RWPE1 (cell line): ENCODE measurements at regions not wholly inside any gene's neighbourhood (a gene's known extent, or its start where the extent isn't known, plus 50 kb on each side); places are given as distances from the start of the nearest gene placed in this dataset.

ENCODE experiments used
- CTCF ChIA-PET: fragments of 350-600 bp; sonication (Branson Sonifier 250); formaldehyde crosslinking; extraction: SDS; loops from one replicate; lab custom pipeline; 2021; lab: Yijun Ruan, JAX
- POLR2A ChIA-PET: fragments of 400-600 bp; formaldehyde crosslinking; extraction: SDS; loops from one replicate; lab custom pipeline; 2020; ENCODE audit warnings: antibody characterized with exemption; ENCODE audit not compliant: low non-redundant PET; lab: Yijun Ruan, JAX
- DNase-seq: peaks from one replicate; pipeline ENCODE4 v3.0.0; 2012; ENCODE audit warnings: low spot score
- H3K27ac ChIP-seq: fragments of 450-650 bp; 2 replicates; pipeline ENCODE4 v1.5.1; 2017
- TF ChIP-seq, protein P1 (sequence below): fragments of 450-650 bp; conservative IDR thresholded peaks from 2 replicates; pipeline ENCODE4 v1.5.1; 2017; ENCODE audit warnings: low read depth, mild to moderate bottlenecking

DNA sequence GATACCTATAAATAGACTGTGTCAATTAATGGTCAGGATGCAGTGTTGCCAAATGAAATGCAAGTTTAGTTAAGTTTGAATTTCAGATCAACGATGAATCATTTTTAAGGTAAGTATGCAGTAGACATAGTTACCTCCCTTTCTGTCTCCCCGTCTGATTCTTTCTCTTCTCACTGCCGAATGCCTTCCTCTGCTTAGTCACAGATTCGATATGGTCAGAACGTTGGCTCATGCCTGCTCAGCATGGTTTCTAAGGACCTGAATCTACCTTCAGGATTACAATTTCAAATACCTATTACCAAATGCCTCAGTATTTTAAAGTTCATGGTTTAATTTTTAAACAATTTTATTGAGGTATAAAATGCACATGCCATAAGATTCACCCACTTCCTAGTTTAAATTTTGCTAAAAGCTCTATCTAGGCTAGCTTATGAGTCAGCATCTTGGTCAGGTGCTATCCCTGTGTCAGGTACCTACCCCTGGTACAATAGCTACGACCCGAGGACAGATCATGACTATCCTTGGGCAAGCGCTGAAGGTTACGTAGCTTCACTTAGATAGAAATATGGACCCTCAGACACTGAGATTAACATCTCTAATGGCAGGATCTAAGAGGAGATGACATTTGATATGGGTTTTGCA lies 78.2 kb upstream of the SPON1 start:
- ChIA-PET CTCF (no interaction called here), POLR2A (no interaction called here)

DNA sequence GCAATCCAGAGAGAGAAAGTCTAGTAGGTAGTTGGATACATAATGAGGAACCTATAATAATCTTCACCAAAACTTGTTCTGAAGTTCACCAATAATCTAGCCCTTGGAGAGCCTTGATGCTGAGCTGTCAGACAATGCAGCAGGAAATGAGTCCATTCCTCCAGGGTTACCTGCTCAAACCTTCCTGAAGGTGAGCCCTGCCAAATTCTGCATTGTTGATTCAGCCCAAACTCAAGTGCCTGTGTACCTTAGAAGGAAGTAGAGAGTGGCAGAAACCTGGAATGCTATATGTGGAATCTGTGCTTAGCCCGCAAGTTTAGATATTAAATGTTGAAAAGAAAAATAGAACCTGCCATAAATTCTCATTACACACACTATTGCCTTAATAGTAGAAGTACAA lies 77.4 kb upstream of the SPON1 start:
- POLR2A ChIA-PET = no interaction called here
- TF ChIP-seq, protein P1, sequence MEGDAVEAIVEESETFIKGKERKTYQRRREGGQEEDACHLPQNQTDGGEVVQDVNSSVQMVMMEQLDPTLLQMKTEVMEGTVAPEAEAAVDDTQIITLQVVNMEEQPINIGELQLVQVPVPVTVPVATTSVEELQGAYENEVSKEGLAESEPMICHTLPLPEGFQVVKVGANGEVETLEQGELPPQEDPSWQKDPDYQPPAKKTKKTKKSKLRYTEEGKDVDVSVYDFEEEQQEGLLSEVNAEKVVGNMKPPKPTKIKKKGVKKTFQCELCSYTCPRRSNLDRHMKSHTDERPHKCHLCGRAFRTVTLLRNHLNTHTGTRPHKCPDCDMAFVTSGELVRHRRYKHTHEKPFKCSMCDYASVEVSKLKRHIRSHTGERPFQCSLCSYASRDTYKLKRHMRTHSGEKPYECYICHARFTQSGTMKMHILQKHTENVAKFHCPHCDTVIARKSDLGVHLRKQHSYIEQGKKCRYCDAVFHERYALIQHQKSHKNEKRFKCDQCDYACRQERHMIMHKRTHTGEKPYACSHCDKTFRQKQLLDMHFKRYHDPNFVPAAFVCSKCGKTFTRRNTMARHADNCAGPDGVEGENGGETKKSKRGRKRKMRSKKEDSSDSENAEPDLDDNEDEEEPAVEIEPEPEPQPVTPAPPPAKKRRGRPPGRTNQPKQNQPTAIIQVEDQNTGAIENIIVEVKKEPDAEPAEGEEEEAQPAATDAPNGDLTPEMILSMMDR = no peak
- CTCF ChIA-PET = interaction anchor here (0.6 kb wide), 1 partner anchor 14 kb away, joined by 3 read pairs; no protein-coding TSS in a partner anchor
- no peak for DNase-seq
- H3K27ac ChIP-seq = no peak overlapping the region

More for the DNA sequence above, 78.2 kb upstream of the SPON1 start:
- H3K27ac ChIP-seq = no peak overlapping the region
- peak; percentile 46 for DNase-seq
- TF ChIP-seq, protein P1 = no peak

DNA sequence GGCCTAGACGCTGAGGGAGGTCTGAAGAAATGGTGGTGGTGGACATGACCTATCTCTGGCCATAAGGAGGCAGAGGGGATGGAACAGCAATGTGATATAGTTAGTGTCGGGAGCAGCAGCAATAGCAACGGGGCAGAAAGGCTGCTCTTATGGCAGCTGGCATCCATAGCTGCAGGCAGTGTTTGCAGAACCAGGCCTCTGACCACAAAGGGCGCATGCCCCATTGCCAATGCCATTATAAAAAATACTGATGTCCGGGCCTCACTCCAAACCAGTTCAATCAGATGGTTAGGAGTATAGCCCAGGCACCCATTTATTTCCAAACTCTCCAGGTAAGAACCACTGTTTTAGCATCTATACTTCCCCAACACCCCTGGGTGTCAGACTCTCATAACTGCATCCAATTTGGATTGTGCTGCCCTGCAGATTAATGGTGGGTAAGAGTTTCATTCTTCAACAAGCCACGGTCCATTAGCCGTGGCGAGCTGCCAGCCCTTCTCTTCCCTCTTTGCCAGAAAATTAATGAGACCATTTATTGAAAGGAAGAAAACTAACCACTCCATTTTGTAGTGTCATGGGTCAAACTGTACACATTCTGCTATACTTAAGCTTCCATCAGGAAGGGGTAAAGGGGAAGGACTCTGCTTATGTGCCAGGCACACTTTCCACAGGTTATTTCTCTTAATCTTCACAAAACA lies 72.8 kb upstream of the SPON1 start:
- H3K27ac ChIP-seq = no peak overlapping the region
- TF ChIP-seq, protein P1 = no peak
- ChIA-PET POLR2A (no interaction called here), CTCF (no interaction called here)
- no peak for DNase-seq

DNA sequence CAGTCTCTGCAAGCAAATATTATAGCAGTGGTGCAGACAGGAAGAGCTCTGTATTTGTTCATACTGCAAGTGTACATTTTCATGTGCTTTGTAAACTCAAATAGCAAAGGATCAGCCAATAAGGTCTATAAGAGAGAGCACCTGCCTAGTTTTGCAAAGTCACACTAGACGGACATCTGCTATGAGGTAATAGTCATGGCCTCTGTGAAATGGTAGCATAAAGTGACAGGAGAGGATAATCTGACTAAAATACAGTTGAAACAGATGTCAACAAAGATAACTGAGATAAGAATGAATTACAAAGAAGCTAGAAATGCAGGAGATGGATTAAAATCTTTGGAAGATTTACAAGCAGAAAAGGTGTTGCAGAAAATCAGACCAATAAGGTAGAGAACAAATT lies 70.6 kb upstream of the SPON1 start:
- no peak for DNase-seq
- TF ChIP-seq, protein P1 = no peak
- ChIA-PET POLR2A (no interaction called here), CTCF (no interaction called here)
- H3K27ac ChIP-seq = no peak overlapping the region

DNA sequence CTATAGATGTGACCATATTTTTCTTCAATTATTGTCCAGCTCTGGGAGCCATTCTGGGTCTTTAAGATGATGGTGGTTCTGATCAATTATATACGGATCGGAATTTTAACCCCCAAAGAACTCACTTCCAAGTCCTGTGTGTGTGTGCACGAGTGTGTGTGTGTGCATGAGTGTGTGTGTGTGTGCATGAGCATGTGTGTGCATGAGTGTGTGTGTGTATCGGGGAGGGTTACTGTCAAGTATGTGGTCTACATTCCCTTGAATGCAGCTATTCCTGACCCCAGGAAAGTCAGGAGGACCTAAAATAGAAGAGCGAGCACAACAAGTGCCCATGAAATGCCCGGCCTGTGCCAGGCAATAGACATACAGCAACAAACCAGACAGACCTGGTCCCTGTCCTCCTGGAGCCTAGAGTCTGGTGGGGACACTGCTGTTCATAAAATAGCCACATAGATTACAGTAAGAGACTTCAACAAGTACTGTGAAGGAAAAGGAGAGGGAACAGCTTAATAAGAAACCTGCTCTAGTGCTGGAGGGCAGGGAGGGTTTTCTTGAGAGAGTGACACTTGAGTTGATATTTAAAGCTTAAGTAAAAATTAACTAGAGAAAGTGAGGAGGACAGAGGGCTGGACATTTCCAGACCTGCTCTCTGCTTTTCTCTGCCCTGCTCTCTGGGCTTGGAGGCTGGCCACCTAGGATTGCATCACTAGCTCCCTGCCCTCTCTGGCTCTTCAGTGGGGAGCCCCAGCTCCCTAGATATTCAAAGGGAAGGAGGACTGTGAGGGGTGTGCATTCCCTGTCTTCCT lies 66.1 kb upstream of the SPON1 start:
- TF ChIP-seq, protein P1 = no peak
- CTCF ChIA-PET = interaction anchor here (0.5 kb wide), 1 partner anchor 29 kb away, joined by 5 read pairs; no protein-coding TSS in a partner anchor
- POLR2A ChIA-PET = no interaction called here
- DNase-seq = no peak
- no peak overlapping the region for H3K27ac ChIP-seq

DNA sequence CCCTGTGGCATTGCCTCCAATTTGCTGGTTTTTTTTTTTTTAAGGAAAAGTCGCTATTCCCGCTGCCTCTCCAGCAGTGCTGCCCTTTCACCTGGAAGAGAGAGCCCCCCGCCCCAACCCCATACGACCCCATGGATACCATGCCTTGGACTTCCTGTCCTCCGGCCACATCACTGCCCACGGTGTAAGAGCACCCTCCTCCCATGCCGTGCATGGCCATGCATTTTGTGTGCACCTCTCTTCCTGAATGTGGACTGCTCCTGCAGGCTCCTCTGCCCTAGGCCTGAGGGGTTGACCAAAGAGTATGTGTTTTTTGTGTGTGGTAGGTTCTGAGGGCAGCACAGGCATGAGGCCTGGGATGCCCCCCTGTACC lies 65.6 kb upstream of the SPON1 start:
- ChIA-PET CTCF (no interaction called here), POLR2A (no interaction called here)

More for the DNA sequence above, 65.6 kb upstream of the SPON1 start:
- DNase-seq = no peak
- TF ChIP-seq, protein P1 = no peak
- no peak overlapping the region for H3K27ac ChIP-seq
